WTC11 (cell line): ENCODE measurements at regions not wholly inside any gene's neighbourhood (a gene's known extent, or its start where the extent isn't known, plus 50 kb on each side); places are given as distances from the start of the nearest gene placed in this dataset.

Source experiments
- CBFB ChIP-seq: sonication (generic); formaldehyde crosslinking; IDR thresholded peaks from 2 replicates; pipeline ENCODE4 v1.8.1; 2022; ENCODE audit warnings: mild to moderate bottlenecking, low read depth, missing genetic modification reagents
- TCF7 ChIP-seq: sonication (generic); formaldehyde crosslinking; IDR thresholded peaks from 2 replicates; pipeline ENCODE4 v1.8.0; 2022; ENCODE audit warnings: mild to moderate bottlenecking, low read depth, missing genetic modification reagents, moderate library complexity
- ZNF423 ChIP-seq: fragments of 250-450 bp; sonication (Bioruptor Pico); IDR thresholded peaks from 2 replicates; pipeline ENCODE4 v2.1.2; 2022; ENCODE audit warnings: mild to moderate bottlenecking, moderate library complexity
- TF ChIP-seq, protein P1 (sequence below): sonication (generic); formaldehyde crosslinking; IDR thresholded peaks from 2 replicates; pipeline ENCODE4 v1.8.1; 2022; ENCODE audit warnings: mild to moderate bottlenecking, missing genetic modification reagents, moderate library complexity, borderline replicate concordance
- TF ChIP-seq, protein P2 (sequence below): fragments of 200-600 bp; IDR thresholded peaks from 2 replicates; pipeline ENCODE4 v1.8.0; 2022; ENCODE audit warnings: antibody characterized with exemption
- TF ChIP-seq, protein P3 (sequence below): sonication (generic); formaldehyde crosslinking; IDR thresholded peaks from 2 replicates; pipeline ENCODE4 v1.8.0; 2022; ENCODE audit warnings: mild to moderate bottlenecking, missing genetic modification reagents
- TF ChIP-seq, protein P4 (sequence below): sonication (generic); formaldehyde crosslinking; IDR thresholded peaks from 2 replicates; pipeline ENCODE4 v1.8.0; 2022; ENCODE audit warnings: mild to moderate bottlenecking, missing genetic modification reagents

DNA sequence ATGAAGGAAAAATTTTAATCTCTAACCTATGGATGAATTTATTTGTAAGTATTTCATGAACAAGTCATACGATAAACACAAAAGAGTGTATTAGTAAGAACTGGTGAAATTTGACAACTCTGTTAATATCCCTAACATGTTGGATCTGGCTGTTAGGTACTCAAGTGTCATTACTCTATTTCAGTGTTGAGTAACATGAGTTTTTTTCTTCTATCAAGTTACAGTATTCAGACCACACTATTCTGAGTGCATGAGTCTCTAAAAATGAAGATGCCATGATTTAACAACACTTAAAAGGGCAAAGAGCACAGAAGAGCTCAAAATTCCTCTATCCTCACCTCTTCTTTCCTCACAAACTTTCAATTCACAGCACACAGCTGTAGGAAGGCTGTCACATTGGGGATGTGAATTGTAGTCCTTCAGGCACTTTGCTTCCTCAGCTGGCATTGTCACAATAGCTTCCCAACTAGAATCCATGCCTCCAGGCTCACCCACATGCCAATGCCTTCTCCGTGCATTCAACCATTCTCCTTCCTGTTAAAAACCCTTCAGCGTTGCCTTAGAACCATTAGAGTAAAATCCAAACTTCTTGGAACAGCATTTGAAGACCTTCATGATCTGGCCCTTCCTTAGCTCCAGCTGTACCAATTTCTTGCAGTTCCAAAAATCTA is 73.7 kb upstream of the DBX2 start:
- no peak for TF ChIP-seq ZNF423 (CRISPR knock-in tag)
- TF ChIP-seq, protein P1, sequence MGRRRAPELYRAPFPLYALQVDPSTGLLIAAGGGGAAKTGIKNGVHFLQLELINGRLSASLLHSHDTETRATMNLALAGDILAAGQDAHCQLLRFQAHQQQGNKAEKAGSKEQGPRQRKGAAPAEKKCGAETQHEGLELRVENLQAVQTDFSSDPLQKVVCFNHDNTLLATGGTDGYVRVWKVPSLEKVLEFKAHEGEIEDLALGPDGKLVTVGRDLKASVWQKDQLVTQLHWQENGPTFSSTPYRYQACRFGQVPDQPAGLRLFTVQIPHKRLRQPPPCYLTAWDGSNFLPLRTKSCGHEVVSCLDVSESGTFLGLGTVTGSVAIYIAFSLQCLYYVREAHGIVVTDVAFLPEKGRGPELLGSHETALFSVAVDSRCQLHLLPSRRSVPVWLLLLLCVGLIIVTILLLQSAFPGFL = no peak
- TF ChIP-seq, protein P2, sequence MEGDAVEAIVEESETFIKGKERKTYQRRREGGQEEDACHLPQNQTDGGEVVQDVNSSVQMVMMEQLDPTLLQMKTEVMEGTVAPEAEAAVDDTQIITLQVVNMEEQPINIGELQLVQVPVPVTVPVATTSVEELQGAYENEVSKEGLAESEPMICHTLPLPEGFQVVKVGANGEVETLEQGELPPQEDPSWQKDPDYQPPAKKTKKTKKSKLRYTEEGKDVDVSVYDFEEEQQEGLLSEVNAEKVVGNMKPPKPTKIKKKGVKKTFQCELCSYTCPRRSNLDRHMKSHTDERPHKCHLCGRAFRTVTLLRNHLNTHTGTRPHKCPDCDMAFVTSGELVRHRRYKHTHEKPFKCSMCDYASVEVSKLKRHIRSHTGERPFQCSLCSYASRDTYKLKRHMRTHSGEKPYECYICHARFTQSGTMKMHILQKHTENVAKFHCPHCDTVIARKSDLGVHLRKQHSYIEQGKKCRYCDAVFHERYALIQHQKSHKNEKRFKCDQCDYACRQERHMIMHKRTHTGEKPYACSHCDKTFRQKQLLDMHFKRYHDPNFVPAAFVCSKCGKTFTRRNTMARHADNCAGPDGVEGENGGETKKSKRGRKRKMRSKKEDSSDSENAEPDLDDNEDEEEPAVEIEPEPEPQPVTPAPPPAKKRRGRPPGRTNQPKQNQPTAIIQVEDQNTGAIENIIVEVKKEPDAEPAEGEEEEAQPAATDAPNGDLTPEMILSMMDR = no peak
- TF ChIP-seq CBFB (CRISPR knock-in tag) = no peak
- no peak for TF ChIP-seq TCF7 (CRISPR knock-in tag)
- TF ChIP-seq, protein P3, sequence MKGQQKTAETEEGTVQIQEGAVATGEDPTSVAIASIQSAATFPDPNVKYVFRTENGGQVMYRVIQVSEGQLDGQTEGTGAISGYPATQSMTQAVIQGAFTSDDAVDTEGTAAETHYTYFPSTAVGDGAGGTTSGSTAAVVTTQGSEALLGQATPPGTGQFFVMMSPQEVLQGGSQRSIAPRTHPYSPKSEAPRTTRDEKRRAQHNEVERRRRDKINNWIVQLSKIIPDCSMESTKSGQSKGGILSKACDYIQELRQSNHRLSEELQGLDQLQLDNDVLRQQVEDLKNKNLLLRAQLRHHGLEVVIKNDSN (CRISPR knock-in tag) = no peak
- TF ChIP-seq, protein P4, sequence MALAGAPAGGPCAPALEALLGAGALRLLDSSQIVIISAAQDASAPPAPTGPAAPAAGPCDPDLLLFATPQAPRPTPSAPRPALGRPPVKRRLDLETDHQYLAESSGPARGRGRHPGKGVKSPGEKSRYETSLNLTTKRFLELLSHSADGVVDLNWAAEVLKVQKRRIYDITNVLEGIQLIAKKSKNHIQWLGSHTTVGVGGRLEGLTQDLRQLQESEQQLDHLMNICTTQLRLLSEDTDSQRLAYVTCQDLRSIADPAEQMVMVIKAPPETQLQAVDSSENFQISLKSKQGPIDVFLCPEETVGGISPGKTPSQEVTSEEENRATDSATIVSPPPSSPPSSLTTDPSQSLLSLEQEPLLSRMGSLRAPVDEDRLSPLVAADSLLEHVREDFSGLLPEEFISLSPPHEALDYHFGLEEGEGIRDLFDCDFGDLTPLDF = no peak
